ENCODE measurements at regions not wholly inside any gene's neighbourhood (a gene's known extent, or its start where the extent isn't known, plus 50 kb on each side); places are given as distances from the start of the nearest gene placed in this dataset.

GRCh38 chr6:99846006-99846405, 148.0 kb downstream of the MCHR2 start:
- no peak for TF ChIP-seq CTCF (IDR thresholded peaks at IDR 0.05; ENCODE audit: insufficient read depth, low read length)
- no peak for TF ChIP-seq POLR2AphosphoS5 (IDR thresholded peaks at IDR 0.05; ENCODE audit: low read depth)
- TF ChIP-seq GABPA (IDR thresholded peaks at IDR 0.05; ENCODE audit: low read depth) = no peak
- TF ChIP-seq REST (IDR thresholded peaks at IDR 0.05; ENCODE audit: insufficient replicate concordance, low read depth) = no peak

Measured in HL-60 (cell line).